ENCODE measurements at regions not wholly inside any gene's neighbourhood (a gene's known extent, or its start where the extent isn't known, plus 50 kb on each side); places are given as distances from the start of the nearest gene placed in this dataset.

DNA sequence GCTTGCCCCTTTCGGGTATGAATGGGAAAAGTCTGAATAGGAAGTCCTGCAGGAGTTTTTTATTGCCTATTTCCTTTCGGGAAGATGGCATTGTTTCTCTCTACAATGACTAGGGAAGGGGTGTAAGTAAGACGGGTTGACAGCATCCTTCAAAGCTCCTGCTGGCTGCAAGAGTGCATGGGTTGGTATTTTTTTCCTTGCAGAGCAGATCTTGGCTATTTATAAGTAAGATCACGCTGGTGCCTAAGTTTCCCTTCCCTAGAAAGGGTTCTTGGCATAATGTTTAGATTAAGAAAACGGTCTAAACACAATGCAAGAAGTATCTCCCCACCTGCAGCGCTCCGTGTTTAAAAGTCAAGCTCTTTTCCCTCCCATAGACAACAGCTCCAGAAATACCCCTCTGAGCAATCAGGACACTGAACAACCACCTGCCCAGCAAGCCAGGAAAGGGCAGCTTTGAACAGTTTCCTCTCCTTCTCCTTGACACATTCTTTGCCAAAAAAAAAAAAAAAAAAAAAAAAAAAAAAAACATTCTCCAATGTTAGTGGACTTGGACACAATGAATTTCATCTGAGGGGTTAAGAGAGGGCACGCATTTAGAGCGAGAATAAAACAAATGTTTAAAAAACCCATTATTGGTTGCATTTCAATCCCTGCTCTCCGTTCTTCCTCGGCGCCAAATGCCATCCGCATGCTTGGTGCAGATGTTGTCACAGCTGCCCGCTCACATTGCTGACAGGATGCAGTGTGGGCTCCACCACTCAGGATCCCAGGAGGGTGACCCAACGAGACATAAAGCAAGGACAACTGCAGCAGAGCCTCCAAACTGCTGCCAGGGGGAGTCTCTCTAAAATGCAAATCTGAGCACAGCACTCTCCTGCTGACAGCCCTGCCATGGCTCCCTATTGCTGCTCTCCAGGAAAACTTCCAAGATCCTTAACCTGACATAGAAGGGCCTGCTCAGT lies 427.4 kb upstream of the MGMT start (continued):
- no peak for TF ChIP-seq TEAD4 (IDR thresholded peaks at IDR 0.05; ENCODE audit: low read length)
- no peak for TF ChIP-seq TEAD4 (CRISPR knock-in tag; IDR thresholded peaks at IDR 0.05; ENCODE audit: borderline replicate concordance)
- TF ChIP-seq, protein P1, sequence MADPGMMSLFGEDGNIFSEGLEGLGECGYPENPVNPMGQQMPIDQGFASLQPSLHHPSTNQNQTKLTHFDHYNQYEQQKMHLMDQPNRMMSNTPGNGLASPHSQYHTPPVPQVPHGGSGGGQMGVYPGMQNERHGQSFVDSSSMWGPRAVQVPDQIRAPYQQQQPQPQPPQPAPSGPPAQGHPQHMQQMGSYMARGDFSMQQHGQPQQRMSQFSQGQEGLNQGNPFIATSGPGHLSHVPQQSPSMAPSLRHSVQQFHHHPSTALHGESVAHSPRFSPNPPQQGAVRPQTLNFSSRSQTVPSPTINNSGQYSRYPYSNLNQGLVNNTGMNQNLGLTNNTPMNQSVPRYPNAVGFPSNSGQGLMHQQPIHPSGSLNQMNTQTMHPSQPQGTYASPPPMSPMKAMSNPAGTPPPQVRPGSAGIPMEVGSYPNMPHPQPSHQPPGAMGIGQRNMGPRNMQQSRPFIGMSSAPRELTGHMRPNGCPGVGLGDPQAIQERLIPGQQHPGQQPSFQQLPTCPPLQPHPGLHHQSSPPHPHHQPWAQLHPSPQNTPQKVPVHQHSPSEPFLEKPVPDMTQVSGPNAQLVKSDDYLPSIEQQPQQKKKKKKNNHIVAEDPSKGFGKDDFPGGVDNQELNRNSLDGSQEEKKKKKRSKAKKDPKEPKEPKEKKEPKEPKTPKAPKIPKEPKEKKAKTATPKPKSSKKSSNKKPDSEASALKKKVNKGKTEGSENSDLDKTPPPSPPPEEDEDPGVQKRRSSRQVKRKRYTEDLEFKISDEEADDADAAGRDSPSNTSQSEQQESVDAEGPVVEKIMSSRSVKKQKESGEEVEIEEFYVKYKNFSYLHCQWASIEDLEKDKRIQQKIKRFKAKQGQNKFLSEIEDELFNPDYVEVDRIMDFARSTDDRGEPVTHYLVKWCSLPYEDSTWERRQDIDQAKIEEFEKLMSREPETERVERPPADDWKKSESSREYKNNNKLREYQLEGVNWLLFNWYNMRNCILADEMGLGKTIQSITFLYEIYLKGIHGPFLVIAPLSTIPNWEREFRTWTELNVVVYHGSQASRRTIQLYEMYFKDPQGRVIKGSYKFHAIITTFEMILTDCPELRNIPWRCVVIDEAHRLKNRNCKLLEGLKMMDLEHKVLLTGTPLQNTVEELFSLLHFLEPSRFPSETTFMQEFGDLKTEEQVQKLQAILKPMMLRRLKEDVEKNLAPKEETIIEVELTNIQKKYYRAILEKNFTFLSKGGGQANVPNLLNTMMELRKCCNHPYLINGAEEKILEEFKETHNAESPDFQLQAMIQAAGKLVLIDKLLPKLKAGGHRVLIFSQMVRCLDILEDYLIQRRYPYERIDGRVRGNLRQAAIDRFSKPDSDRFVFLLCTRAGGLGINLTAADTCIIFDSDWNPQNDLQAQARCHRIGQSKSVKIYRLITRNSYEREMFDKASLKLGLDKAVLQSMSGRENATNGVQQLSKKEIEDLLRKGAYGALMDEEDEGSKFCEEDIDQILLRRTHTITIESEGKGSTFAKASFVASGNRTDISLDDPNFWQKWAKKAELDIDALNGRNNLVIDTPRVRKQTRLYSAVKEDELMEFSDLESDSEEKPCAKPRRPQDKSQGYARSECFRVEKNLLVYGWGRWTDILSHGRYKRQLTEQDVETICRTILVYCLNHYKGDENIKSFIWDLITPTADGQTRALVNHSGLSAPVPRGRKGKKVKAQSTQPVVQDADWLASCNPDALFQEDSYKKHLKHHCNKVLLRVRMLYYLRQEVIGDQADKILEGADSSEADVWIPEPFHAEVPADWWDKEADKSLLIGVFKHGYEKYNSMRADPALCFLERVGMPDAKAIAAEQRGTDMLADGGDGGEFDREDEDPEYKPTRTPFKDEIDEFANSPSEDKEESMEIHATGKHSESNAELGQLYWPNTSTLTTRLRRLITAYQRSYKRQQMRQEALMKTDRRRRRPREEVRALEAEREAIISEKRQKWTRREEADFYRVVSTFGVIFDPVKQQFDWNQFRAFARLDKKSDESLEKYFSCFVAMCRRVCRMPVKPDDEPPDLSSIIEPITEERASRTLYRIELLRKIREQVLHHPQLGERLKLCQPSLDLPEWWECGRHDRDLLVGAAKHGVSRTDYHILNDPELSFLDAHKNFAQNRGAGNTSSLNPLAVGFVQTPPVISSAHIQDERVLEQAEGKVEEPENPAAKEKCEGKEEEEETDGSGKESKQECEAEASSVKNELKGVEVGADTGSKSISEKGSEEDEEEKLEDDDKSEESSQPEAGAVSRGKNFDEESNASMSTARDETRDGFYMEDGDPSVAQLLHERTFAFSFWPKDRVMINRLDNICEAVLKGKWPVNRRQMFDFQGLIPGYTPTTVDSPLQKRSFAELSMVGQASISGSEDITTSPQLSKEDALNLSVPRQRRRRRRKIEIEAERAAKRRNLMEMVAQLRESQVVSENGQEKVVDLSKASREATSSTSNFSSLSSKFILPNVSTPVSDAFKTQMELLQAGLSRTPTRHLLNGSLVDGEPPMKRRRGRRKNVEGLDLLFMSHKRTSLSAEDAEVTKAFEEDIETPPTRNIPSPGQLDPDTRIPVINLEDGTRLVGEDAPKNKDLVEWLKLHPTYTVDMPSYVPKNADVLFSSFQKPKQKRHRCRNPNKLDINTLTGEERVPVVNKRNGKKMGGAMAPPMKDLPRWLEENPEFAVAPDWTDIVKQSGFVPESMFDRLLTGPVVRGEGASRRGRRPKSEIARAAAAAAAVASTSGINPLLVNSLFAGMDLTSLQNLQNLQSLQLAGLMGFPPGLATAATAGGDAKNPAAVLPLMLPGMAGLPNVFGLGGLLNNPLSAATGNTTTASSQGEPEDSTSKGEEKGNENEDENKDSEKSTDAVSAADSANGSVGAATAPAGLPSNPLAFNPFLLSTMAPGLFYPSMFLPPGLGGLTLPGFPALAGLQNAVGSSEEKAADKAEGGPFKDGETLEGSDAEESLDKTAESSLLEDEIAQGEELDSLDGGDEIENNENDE (IDR thresholded peaks at IDR 0.05; ENCODE audit: low read depth, low read length), result no peak

All from K562 (cell line).